ENCODE measurements at regions not wholly inside any gene's neighbourhood (a gene's known extent, or its start where the extent isn't known, plus 50 kb on each side); places are given as distances from the start of the nearest gene placed in this dataset.

DNA sequence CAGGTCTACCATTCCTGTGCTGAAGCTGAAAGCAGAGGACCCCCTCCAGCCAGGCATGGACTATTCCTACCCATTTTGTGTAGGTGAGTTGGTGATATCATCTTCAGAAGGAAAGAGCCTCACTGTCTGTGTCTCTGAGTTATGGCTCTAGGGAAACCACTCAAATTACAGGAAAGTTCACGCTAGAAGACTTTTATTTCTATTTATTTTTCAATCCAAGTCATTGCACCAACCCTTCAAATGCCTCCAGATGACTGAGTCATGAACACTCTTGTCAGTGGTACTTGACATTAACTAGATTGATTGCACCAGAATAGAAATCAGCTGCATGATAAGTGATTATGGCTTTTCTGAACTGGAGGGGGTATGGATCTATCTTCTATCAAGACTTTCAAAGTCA, 338.4 kb downstream of the MBD2 start:
- Mint-ChIP-seq H3K27ac (ENCODE audit: unreplicated experiment) (no peak overlapping the region), H3K4me1 (ENCODE audit: low read depth, unreplicated experiment) (no peaks in the 10 kb centered on the region), H3K27me3 (ENCODE audit: unreplicated experiment) (no peaks in the 10 kb centered on the region), H3K36me3 (ENCODE audit: unreplicated experiment) (no peaks in the 10 kb centered on the region), H3K9me3 (ENCODE audit: unreplicated experiment) (no peaks in the 10 kb centered on the region), H3K4me3 (ENCODE audit: unreplicated experiment) (no peak overlapping the region)
- no peak for DNase-seq
- TF ChIP-seq, protein P1, sequence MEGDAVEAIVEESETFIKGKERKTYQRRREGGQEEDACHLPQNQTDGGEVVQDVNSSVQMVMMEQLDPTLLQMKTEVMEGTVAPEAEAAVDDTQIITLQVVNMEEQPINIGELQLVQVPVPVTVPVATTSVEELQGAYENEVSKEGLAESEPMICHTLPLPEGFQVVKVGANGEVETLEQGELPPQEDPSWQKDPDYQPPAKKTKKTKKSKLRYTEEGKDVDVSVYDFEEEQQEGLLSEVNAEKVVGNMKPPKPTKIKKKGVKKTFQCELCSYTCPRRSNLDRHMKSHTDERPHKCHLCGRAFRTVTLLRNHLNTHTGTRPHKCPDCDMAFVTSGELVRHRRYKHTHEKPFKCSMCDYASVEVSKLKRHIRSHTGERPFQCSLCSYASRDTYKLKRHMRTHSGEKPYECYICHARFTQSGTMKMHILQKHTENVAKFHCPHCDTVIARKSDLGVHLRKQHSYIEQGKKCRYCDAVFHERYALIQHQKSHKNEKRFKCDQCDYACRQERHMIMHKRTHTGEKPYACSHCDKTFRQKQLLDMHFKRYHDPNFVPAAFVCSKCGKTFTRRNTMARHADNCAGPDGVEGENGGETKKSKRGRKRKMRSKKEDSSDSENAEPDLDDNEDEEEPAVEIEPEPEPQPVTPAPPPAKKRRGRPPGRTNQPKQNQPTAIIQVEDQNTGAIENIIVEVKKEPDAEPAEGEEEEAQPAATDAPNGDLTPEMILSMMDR (IDR thresholded peaks at IDR 0.05; ENCODE audit: partially characterized antibody, unreplicated experiment) = no peak

DNA sequence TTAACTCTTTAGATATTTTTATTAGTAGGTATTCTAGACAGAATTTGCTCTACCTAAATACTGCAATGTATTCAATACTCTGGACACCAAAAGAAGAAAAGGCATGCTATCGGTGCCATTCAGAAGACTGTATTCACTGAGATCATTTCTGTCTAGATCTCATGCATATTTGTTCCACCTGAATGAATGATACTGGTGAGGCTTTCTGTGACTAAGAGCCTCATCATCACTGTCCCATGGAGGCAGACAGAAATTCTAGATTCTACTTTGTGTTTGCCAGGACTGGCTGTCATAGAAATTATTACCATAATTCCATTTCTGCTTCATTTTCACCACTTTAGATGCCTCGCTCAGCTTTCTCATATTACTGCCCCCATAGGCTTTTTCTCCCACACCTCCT, 340.7 kb downstream of the MBD2 start:
- Mint-ChIP-seq H3K27me3 (ENCODE audit: unreplicated experiment) (no peaks in the 10 kb centered on the region), H3K4me3 (ENCODE audit: unreplicated experiment) (no peak overlapping the region), H3K4me1 (ENCODE audit: low read depth, unreplicated experiment) (no peaks in the 10 kb centered on the region), H3K36me3 (ENCODE audit: unreplicated experiment) (no peaks in the 10 kb centered on the region), H3K9me3 (ENCODE audit: unreplicated experiment) (no peaks in the 10 kb centered on the region), H3K27ac (ENCODE audit: unreplicated experiment) (no peak overlapping the region)
- TF ChIP-seq, protein P1 (IDR thresholded peaks at IDR 0.05; ENCODE audit: partially characterized antibody, unreplicated experiment) = no peak
- DNase-seq = no peak

DNA sequence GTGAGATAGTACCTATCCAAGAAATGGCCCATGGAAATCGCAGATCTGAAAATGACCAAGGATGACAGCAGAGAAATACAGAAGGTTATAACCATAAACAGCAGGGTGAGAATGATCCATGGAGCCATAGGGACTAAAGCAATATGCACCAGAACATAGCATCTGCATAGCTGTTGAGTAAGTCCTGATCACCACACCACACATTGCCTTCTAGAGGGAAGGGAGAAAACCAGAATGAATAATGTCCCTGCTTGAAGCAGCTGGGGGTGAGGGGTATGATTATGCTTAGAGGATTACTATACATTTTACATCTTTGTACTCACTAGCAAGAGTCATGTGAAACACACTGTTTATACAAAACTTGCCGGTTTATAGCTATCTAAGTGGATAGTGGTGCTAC, 350.4 kb downstream of the MBD2 start:
- H3K27me3 Mint-ChIP-seq (ENCODE audit: unreplicated experiment) = no peaks in the 10 kb centered on the region

DNA sequence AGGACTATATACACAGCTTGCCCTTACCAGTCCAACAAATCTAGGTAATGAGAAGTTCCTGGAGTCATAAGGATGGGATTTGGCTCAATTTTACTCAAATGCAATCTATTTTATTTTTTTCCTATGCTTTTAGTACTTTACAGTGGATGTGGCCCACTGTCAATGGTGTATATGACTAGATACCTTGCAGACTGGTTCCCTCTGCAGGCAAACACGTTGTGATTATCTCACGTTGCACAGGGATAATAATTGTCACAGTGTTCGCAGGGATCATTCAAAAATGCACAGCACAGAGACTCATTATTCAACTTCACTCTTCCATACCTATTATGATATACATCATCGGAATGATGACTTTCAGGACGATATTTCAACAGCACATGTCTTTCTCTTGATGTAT, 359.7 kb downstream of the MBD2 start:
- Mint-ChIP-seq H3K9me3 (ENCODE audit: unreplicated experiment) (no peaks in the 10 kb centered on the region), H3K4me1 (ENCODE audit: low read depth, unreplicated experiment) (no peaks in the 10 kb centered on the region), H3K36me3 (ENCODE audit: unreplicated experiment) (no peaks in the 10 kb centered on the region), H3K4me3 (ENCODE audit: unreplicated experiment) (no peak overlapping the region), H3K27me3 (ENCODE audit: unreplicated experiment) (no peaks in the 10 kb centered on the region), H3K27ac (ENCODE audit: unreplicated experiment) (no peak overlapping the region)
- no peak for DNase-seq
- TF ChIP-seq, protein P1 (IDR thresholded peaks at IDR 0.05; ENCODE audit: partially characterized antibody, unreplicated experiment) = no peak

More for the DNA sequence above, 350.4 kb downstream of the MBD2 start:
- Mint-ChIP-seq H3K36me3 (ENCODE audit: unreplicated experiment) (no peaks in the 10 kb centered on the region), H3K4me3 (ENCODE audit: unreplicated experiment) (no peak overlapping the region), H3K27ac (ENCODE audit: unreplicated experiment) (no peak overlapping the region), H3K4me1 (ENCODE audit: low read depth, unreplicated experiment) (no peaks in the 10 kb centered on the region), H3K9me3 (ENCODE audit: unreplicated experiment) (no peaks in the 10 kb centered on the region)
- TF ChIP-seq, protein P1 (IDR thresholded peaks at IDR 0.05; ENCODE audit: partially characterized antibody, unreplicated experiment) = no peak
- DNase-seq = no peak

DNA sequence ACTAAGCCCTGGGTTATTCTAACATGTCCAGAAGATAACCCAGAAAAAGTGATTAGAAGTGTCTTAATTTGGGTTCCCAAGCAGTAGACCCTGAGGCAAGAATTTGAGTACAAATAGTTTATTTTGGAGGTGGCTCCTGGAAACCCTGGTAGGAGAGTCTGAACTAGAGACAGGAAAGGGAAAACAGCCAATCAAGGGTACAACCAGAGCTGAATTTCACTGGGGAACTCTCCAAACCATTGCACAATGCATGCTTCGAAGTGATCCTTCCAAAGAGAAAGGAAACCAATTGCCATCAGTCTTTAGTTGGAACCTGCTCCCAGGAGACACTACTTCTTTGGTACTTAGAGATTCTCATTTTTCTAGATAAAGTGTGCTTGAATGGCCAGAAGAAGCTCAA, 361.5 kb downstream of the MBD2 start:
- Mint-ChIP-seq H3K36me3 (ENCODE audit: unreplicated experiment) (no peaks in the 10 kb centered on the region), H3K9me3 (ENCODE audit: unreplicated experiment) (no peaks in the 10 kb centered on the region), H3K4me1 (ENCODE audit: low read depth, unreplicated experiment) (no peaks in the 10 kb centered on the region), H3K4me3 (ENCODE audit: unreplicated experiment) (no peak overlapping the region), H3K27ac (ENCODE audit: unreplicated experiment) (no peak overlapping the region), H3K27me3 (ENCODE audit: unreplicated experiment) (no peaks in the 10 kb centered on the region)
- TF ChIP-seq, protein P1 (IDR thresholded peaks at IDR 0.05; ENCODE audit: partially characterized antibody, unreplicated experiment) = no peak
- DNase-seq = no peak

Data from glutamatergic neuron (in vitro differentiated cells).